K562 (cell line): ENCODE measurements at regions not wholly inside any gene's neighbourhood (a gene's known extent, or its start where the extent isn't known, plus 50 kb on each side); places are given as distances from the start of the nearest gene placed in this dataset.
A peak's percentile ranks its signal among the peaks of the same experiment; 100 is the strongest.

Experiments
- ELF4 ChIP-seq: fragments of 450-650 bp; formaldehyde crosslinking; IDR thresholded peaks from 2 replicates; pipeline ENCODE4 v1.4.0; 2022; ENCODE audit warnings: missing genetic modification characterization
- HIVEP1 ChIP-seq: fragments of 250-450 bp; sonication (Bioruptor Pico); IDR thresholded peaks from 2 replicates; pipeline ENCODE4 v1.4.0; 2020; ENCODE audit warnings: mild to moderate bottlenecking
- MAX ChIP-seq: sonication (generic); formaldehyde crosslinking; IDR thresholded peaks from 2 replicates; pipeline ENCODE4 v1.9.0; 2022; ENCODE audit warnings: mild to moderate bottlenecking, missing genetic modification reagents
- MCM2 ChIP-seq: fragments of 450-650 bp; IDR thresholded peaks from 2 replicates; pipeline ENCODE4 v1.6.1; 2017; ENCODE audit warnings: low read depth, mild to moderate bottlenecking
- NFRKB ChIP-seq: fragments of 450-650 bp; IDR thresholded peaks from 2 replicates; pipeline ENCODE4 v1.6.1; 2016; ENCODE audit warnings: low read depth
- RFX7 ChIP-seq: fragments of 250-450 bp; sonication (Bioruptor Pico); IDR thresholded peaks from 2 replicates; pipeline ENCODE4 v1.5.1; 2021; ENCODE audit warnings: mild to moderate bottlenecking
- RUNX1 ChIP-seq: sonication (generic); IDR thresholded peaks from 2 replicates; pipeline ENCODE4 v1.6.1; 2016; ENCODE audit warnings: antibody characterized with exemption, low read depth
- SAFB ChIP-seq: fragments of 200-400 bp; formaldehyde crosslinking; IDR thresholded peaks from 2 replicates; pipeline ENCODE4 v1.6.1; 2017; ENCODE audit warnings: low read depth, low read length, borderline replicate concordance
- SMC3 ChIP-seq: conservative IDR thresholded peaks from 2 replicates; pipeline ENCODE4 v1.6.1; 2011; ENCODE audit warnings: low read depth, low read length, improper control_type of control experiment; ENCODE audit not compliant: insufficient read depth
- SNRNP70 ChIP-seq: fragments of 200-400 bp; formaldehyde crosslinking; optimal IDR thresholded peaks from 2 replicates; pipeline ENCODE3; 2017; ENCODE audit warnings: low read depth, low read length
- ZNF316 ChIP-seq: fragments of 450-650 bp; IDR thresholded peaks from 2 replicates; pipeline ENCODE4 v1.6.1; 2016
- ZZZ3 ChIP-seq: fragments of 450-650 bp; IDR thresholded peaks from 2 replicates; pipeline ENCODE4 v1.6.1; 2016; ENCODE audit warnings: antibody characterized with exemption, mild to moderate bottlenecking, moderate library complexity
- TF ChIP-seq, protein P1 (sequence below): sonication (generic); formaldehyde crosslinking; IDR thresholded peaks from 2 replicates; pipeline ENCODE4 v1.8.0; 2022; ENCODE audit warnings: mild to moderate bottlenecking, missing genetic modification reagents
- TF ChIP-seq, protein P2 (sequence below): fragments of 450-650 bp; IDR thresholded peaks from 2 replicates; pipeline ENCODE4 v1.6.1; 2016; ENCODE audit warnings: borderline replicate concordance
- TF ChIP-seq, protein P3 (sequence below): fragments of 250-450 bp; sonication (Bioruptor Pico); IDR thresholded peaks from 2 replicates; pipeline ENCODE4 v1.8.0; 2022; ENCODE audit warnings: inconsistent platforms, mild to moderate bottlenecking, moderate library complexity, borderline replicate concordance
- TF ChIP-seq, protein P4 (sequence below), 2 experiments: fragments of 450-650 bp in 1 of 2; sonication (generic) in 1 of 2; formaldehyde crosslinking in 1 of 2; IDR thresholded peaks in 1 of 2; conservative IDR thresholded peaks in 1 of 2; 2 replicates each; pipeline versions ENCODE4 v1.6.1 to v1.8.1; 2016 to 2023; ENCODE audit warnings: mild to moderate bottlenecking in 2 of 2, moderate library complexity in 2 of 2, inconsistent platforms in 1 of 2, missing genetic modification reagents in 1 of 2

DNA sequence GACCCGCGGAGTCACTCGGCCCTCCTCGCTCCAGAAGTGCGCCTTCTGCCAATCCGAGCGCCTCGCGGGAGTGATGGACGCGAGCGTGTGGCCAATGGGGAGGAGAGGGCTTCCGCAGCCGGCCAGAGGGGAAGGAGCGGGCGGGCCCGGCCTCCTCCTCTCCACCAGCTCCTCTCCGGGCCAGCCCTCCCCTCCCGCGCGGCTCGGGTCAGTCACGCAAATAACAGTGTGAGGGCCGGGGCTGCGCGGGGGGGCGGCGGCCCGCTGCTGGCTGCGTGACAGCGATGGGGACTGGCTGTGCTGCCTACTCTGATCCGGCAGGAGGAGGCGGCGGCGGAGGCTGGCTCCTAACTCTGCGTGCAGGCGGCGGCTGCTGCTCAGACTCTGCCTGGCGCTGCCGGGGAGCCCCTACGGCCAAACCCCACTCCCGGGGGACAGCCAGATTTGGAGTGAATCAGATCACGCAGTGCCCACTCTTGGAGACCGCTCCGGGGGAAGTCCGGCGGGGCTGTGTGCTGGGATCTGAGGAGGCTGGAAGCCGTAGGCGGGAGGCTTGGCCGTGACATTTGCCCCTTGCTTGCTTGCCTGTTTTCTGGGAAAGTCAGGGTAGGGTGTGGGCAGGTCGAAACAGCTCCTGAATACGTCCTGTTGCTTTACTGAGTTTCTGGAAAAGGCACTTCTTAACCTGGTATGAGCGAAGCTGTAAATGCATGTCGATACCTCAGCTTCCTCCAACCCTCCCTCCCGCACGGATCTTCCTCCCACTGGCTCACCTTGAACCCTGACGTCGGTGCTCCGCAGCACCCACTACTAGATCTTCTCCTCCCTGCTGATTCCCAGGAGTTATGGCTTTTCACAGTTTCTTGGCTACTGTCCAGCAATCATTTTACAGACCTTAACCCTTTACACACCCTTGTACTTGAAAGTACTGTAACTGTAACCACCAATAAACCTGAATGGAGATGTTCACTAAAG lies 97.9 kb upstream of the SERTAD2 start (continued):
- TF ChIP-seq, protein P1, sequence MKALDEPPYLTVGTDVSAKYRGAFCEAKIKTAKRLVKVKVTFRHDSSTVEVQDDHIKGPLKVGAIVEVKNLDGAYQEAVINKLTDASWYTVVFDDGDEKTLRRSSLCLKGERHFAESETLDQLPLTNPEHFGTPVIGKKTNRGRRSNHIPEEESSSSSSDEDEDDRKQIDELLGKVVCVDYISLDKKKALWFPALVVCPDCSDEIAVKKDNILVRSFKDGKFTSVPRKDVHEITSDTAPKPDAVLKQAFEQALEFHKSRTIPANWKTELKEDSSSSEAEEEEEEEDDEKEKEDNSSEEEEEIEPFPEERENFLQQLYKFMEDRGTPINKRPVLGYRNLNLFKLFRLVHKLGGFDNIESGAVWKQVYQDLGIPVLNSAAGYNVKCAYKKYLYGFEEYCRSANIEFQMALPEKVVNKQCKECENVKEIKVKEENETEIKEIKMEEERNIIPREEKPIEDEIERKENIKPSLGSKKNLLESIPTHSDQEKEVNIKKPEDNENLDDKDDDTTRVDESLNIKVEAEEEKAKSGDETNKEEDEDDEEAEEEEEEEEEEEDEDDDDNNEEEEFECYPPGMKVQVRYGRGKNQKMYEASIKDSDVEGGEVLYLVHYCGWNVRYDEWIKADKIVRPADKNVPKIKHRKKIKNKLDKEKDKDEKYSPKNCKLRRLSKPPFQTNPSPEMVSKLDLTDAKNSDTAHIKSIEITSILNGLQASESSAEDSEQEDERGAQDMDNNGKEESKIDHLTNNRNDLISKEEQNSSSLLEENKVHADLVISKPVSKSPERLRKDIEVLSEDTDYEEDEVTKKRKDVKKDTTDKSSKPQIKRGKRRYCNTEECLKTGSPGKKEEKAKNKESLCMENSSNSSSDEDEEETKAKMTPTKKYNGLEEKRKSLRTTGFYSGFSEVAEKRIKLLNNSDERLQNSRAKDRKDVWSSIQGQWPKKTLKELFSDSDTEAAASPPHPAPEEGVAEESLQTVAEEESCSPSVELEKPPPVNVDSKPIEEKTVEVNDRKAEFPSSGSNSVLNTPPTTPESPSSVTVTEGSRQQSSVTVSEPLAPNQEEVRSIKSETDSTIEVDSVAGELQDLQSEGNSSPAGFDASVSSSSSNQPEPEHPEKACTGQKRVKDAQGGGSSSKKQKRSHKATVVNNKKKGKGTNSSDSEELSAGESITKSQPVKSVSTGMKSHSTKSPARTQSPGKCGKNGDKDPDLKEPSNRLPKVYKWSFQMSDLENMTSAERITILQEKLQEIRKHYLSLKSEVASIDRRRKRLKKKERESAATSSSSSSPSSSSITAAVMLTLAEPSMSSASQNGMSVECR (CRISPR knock-in tag) = no peak
- TF ChIP-seq SAFB (peak; percentile 87), ZZZ3 (no peak), RFX7 (no peak), MCM2 (no peak), MAX (CRISPR knock-in tag) (peak; percentile 58; the same call in 1 of the 2 replicates), RUNX1 (no peak), ELF4 (CRISPR knock-in tag) (no peak), SMC3 (peak; percentile 4; the same call in 1 of the 2 replicates), ZNF316 (no peak), HIVEP1 (no peak), SNRNP70 (no peak), NFRKB (peak; percentile 67; the same call in 1 of the 2 replicates)
- TF ChIP-seq, protein P2, sequence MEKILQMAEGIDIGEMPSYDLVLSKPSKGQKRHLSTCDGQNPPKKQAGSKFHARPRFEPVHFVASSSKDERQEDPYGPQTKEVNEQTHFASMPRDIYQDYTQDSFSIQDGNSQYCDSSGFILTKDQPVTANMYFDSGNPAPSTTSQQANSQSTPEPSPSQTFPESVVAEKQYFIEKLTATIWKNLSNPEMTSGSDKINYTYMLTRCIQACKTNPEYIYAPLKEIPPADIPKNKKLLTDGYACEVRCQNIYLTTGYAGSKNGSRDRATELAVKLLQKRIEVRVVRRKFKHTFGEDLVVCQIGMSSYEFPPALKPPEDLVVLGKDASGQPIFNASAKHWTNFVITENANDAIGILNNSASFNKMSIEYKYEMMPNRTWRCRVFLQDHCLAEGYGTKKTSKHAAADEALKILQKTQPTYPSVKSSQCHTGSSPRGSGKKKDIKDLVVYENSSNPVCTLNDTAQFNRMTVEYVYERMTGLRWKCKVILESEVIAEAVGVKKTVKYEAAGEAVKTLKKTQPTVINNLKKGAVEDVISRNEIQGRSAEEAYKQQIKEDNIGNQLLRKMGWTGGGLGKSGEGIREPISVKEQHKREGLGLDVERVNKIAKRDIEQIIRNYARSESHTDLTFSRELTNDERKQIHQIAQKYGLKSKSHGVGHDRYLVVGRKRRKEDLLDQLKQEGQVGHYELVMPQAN = 0 out of 2 replicates have a peak, but pooled peaks have one; percentile 24
- TF ChIP-seq, protein P3, sequence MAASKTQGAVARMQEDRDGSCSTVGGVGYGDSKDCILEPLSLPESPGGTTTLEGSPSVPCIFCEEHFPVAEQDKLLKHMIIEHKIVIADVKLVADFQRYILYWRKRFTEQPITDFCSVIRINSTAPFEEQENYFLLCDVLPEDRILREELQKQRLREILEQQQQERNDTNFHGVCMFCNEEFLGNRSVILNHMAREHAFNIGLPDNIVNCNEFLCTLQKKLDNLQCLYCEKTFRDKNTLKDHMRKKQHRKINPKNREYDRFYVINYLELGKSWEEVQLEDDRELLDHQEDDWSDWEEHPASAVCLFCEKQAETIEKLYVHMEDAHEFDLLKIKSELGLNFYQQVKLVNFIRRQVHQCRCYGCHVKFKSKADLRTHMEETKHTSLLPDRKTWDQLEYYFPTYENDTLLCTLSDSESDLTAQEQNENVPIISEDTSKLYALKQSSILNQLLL (CRISPR knock-in tag) = no peak
- TF ChIP-seq, protein P4, sequence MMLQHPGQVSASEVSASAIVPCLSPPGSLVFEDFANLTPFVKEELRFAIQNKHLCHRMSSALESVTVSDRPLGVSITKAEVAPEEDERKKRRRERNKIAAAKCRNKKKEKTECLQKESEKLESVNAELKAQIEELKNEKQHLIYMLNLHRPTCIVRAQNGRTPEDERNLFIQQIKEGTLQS (IDR thresholded peaks at IDR 0.05) = no peak
- TF ChIP-seq, protein P4 (CRISPR knock-in tag; conservative IDR thresholded peaks at IDR 0.05) = no peak
